GM23338 (cell line): ENCODE measurements at regions not wholly inside any gene's neighbourhood (a gene's known extent, or its start where the extent isn't known, plus 50 kb on each side); places are given as distances from the start of the nearest gene placed in this dataset.

Experiments
- CREB1 ChIP-seq: fragments of 250-450 bp; sonication (Bioruptor Pico); IDR thresholded peaks from 2 replicates; pipeline ENCODE4 v1.5.0; 2020; ENCODE audit warnings: low read depth, mild to moderate bottlenecking, moderate library complexity
- CTCF ChIP-seq, 2 experiments: fragments of 200-600 bp in 1 of 2; sonication (generic) in 1 of 2; conservative IDR thresholded peaks; 2 replicates each; pipeline versions ENCODE4 v1.5.1 to v1.6.1; 2016 to 2017; ENCODE audit warnings: antibody characterized with exemption in 2 of 2, low read depth in 2 of 2, mild to moderate bottlenecking in 2 of 2, moderate library complexity in 1 of 2
- EZH2 ChIP-seq: fragments of 200-600 bp; sonication (generic); IDR thresholded peaks from one replicate; pipeline ENCODE4 v1.8.0; 2017; ENCODE audit warnings: antibody characterized with exemption, mild to moderate bottlenecking, low read depth; ENCODE audit not compliant: unreplicated experiment
- EZH2phosphoT487 ChIP-seq: fragments of 200-600 bp; sonication (generic); IDR thresholded peaks from one replicate; pipeline ENCODE4 v1.8.1; 2018; ENCODE audit warnings: antibody characterized with exemption; ENCODE audit not compliant: unreplicated experiment
- NANOG ChIP-seq: IDR thresholded peaks from 2 replicates; pipeline ENCODE4 v1.6.1; 2016; ENCODE audit warnings: antibody characterized with exemption, borderline replicate concordance
- POLR2AphosphoS5 ChIP-seq: IDR thresholded peaks from 2 replicates; pipeline ENCODE4 v1.6.1; 2016; ENCODE audit warnings: antibody characterized with exemption, low read depth
- REST ChIP-seq: IDR thresholded peaks from one replicate; pipeline ENCODE4 v1.6.1; 2018; ENCODE audit warnings: antibody characterized with exemption; ENCODE audit not compliant: unreplicated experiment
- ZNF331 ChIP-seq: fragments of 250-450 bp; sonication (Bioruptor Pico); IDR thresholded peaks from 2 replicates; pipeline ENCODE4 v1.5.0; 2020; ENCODE audit warnings: low read depth, mild to moderate bottlenecking, moderate library complexity
- TF ChIP-seq, protein P1 (sequence below): IDR thresholded peaks from 2 replicates; pipeline ENCODE4 v1.6.1; 2016; ENCODE audit warnings: antibody characterized with exemption
- TF ChIP-seq, protein P2 (sequence below): fragments of 250-450 bp; sonication (Bioruptor Pico); IDR thresholded peaks from 2 replicates; pipeline ENCODE4 v1.5.0; 2020; ENCODE audit warnings: mild to moderate bottlenecking, moderate library complexity

DNA sequence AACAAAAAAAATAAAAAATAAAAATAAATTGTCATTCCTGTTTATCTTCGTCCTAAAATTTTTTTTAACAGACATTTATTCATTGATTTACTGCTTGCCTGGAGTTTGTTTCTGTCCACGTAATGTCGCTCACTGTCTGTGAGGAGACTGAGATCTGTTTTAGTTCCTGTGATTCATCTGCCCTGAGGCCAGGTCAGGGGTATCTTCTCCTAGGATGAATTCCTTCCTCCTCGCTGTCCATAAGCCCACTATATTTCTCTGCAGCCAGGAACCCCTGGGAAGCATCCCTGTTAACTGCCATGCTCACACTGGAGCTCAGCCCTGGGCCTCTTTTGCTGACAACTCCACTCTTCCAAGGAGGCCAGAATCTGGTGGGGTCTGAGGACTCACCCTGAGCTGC, 682.0 kb downstream of the MTRR start:
- TF ChIP-seq EZH2 (no peak), CTCF (conservative IDR thresholded peaks at IDR 0.05; ENCODE audit: low read depth in 2 of 2) (no peak), POLR2AphosphoS5 (no peak), REST (no peak), EZH2phosphoT487 (no peak), NANOG (no peak), CREB1 (CRISPR knock-in tag) (no peak), ZNF331 (CRISPR knock-in tag) (no peak)
- TF ChIP-seq, protein P1, sequence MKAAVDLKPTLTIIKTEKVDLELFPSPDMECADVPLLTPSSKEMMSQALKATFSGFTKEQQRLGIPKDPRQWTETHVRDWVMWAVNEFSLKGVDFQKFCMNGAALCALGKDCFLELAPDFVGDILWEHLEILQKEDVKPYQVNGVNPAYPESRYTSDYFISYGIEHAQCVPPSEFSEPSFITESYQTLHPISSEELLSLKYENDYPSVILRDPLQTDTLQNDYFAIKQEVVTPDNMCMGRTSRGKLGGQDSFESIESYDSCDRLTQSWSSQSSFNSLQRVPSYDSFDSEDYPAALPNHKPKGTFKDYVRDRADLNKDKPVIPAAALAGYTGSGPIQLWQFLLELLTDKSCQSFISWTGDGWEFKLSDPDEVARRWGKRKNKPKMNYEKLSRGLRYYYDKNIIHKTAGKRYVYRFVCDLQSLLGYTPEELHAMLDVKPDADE: no peak
- TF ChIP-seq, protein P2, sequence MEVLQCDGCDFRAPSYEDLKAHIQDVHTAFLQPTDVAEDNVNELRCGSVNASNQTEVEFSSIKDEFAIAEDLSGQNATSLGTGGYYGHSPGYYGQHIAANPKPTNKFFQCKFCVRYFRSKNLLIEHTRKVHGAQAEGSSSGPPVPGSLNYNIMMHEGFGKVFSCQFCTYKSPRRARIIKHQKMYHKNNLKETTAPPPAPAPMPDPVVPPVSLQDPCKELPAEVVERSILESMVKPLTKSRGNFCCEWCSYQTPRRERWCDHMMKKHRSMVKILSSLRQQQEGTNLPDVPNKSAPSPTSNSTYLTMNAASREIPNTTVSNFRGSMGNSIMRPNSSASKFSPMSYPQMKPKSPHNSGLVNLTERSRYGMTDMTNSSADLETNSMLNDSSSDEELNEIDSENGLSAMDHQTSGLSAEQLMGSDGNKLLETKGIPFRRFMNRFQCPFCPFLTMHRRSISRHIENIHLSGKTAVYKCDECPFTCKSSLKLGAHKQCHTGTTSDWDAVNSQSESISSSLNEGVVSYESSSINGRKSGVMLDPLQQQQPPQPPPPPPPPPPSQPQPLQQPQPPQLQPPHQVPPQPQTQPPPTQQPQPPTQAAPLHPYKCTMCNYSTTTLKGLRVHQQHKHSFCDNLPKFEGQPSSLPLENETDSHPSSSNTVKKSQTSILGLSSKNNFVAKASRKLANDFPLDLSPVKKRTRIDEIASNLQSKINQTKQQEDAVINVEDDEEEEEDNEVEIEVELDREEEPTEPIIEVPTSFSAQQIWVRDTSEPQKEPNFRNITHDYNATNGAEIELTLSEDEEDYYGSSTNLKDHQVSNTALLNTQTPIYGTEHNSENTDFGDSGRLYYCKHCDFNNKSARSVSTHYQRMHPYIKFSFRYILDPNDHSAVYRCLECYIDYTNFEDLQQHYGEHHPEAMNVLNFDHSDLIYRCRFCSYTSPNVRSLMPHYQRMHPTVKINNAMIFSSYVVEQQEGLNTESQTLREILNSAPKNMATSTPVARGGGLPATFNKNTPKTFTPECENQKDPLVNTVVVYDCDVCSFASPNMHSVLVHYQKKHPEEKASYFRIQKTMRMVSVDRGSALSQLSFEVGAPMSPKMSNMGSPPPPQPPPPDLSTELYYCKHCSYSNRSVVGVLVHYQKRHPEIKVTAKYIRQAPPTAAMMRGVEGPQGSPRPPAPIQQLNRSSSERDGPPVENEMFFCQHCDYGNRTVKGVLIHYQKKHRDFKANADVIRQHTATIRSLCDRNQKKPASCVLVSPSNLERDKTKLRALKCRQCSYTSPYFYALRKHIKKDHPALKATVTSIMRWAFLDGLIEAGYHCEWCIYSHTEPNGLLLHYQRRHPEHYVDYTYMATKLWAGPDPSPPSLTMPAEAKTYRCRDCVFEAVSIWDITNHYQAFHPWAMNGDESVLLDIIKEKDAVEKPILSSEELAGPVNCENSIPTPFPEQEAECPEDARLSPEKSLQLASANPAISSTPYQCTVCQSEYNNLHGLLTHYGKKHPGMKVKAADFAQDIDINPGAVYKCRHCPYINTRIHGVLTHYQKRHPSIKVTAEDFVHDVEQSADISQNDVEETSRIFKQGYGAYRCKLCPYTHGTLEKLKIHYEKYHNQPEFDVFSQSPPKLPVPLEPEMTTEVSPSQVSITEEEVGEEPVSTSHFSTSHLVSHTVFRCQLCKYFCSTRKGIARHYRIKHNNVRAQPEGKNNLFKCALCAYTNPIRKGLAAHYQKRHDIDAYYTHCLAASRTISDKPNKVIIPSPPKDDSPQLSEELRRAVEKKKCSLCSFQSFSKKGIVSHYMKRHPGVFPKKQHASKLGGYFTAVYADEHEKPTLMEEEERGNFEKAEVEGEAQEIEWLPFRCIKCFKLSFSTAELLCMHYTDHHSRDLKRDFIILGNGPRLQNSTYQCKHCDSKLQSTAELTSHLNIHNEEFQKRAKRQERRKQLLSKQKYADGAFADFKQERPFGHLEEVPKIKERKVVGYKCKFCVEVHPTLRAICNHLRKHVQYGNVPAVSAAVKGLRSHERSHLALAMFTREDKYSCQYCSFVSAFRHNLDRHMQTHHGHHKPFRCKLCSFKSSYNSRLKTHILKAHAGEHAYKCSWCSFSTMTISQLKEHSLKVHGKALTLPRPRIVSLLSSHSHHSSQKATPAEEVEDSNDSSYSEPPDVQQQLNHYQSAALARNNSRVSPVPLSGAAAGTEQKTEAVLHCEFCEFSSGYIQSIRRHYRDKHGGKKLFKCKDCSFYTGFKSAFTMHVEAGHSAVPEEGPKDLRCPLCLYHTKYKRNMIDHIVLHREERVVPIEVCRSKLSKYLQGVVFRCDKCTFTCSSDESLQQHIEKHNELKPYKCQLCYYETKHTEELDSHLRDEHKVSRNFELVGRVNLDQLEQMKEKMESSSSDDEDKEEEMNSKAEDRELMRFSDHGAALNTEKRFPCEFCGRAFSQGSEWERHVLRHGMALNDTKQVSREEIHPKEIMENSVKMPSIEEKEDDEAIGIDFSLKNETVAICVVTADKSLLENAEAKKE (CRISPR knock-in tag): no peak
